BE2C (cell line): ENCODE measurements at regions not wholly inside any gene's neighbourhood (a gene's known extent, or its start where the extent isn't known, plus 50 kb on each side); places are given as distances from the start of the nearest gene placed in this dataset.
A peak's percentile ranks its signal among the peaks of the same experiment; 100 is the strongest.

Experiments used
- DNase-seq: peaks from one replicate; pipeline ENCODE4 v3.0.0-alpha.2; 2020
- H3K27me3 ChIP-seq: fragments of 250-450 bp; sonication (Bioruptor Pico); 2 replicates; pipeline ENCODE4 v1.5.1; 2020; ENCODE audit warnings: mild to moderate bottlenecking
- H3K36me3 ChIP-seq: fragments of 250-450 bp; sonication (Bioruptor Pico); 2 replicates; pipeline ENCODE4 v1.5.1; 2020; ENCODE audit warnings: mild to moderate bottlenecking
- H3K4me1 ChIP-seq: fragments of 250-450 bp; sonication (Bioruptor Pico); 2 replicates; pipeline ENCODE4 v1.5.1; 2020
- H3K4me3 ChIP-seq: 2 replicates; pipeline ENCODE4 v1.5.1; 2011; ENCODE audit warnings: low read depth, low read length
- H3K9me3 ChIP-seq: fragments of 250-450 bp; sonication (Bioruptor Pico); 2 replicates; pipeline ENCODE4 v1.5.1; 2020
- CTCF ChIP-seq: IDR thresholded peaks from 2 replicates; pipeline ENCODE4 v1.5.1; 2012; ENCODE audit warnings: mild to moderate bottlenecking, low read depth, low read length

GRCh38 chr9:7597716-7598115 lies 201.9 kb downstream of the DMAC1 start:
- no peaks in the 10 kb centered on the region for H3K36me3 ChIP-seq
- TF ChIP-seq CTCF, result no peak
- H3K4me3 ChIP-seq, result no peak overlapping the region
- no peak for DNase-seq
- no peaks in the 10 kb centered on the region for H3K27me3 ChIP-seq
- H3K4me1 ChIP-seq, result no peaks in the 10 kb centered on the region
- H3K9me3 ChIP-seq, result no peaks in the 10 kb centered on the region

- DNase-seq, result no peak
- H3K9me3 ChIP-seq, result no peaks in the 10 kb centered on the region
- no peaks in the 10 kb centered on the region for H3K36me3 ChIP-seq
- no peak overlapping the region for H3K4me3 ChIP-seq
- H3K4me1 ChIP-seq, result no peaks in the 10 kb centered on the region
- TF ChIP-seq CTCF, result 0 out of 2 replicates have a peak, but pooled peaks have one; percentile 14
- no peaks in the 10 kb centered on the region for H3K27me3 ChIP-seq
Observed at GRCh38 chr9:7592321-7593316, 207.0 kb downstream of the DMAC1 start.

GRCh38 chr9:7591501-7591900 lies 208.1 kb downstream of the DMAC1 start:
- Histone ChIP-seq H3K4me1 (no peaks in the 10 kb centered on the region), H3K4me3 (no peak overlapping the region), H3K9me3 (no peaks in the 10 kb centered on the region), H3K27me3 (no peaks in the 10 kb centered on the region), H3K36me3 (no peaks in the 10 kb centered on the region)
- TF ChIP-seq CTCF, result no peak
- DNase-seq, result no peak

GRCh38 chr9:7580568-7580967 lies 219.0 kb downstream of the DMAC1 start:
- Histone ChIP-seq H3K27me3 (no peaks in the 10 kb centered on the region), H3K36me3 (no peaks in the 10 kb centered on the region), H3K9me3 (no peaks in the 10 kb centered on the region), H3K4me1 (no peaks in the 10 kb centered on the region), H3K4me3 (no peak overlapping the region)
- DNase-seq, result no peak
- TF ChIP-seq CTCF, result no peak

GRCh38 chr9:7579351-7579750 lies 220.2 kb downstream of the DMAC1 start:
- TF ChIP-seq CTCF, result no peak
- Histone ChIP-seq H3K4me3 (no peak overlapping the region), H3K4me1 (no peaks in the 10 kb centered on the region), H3K36me3 (no peaks in the 10 kb centered on the region), H3K27me3 (no peaks in the 10 kb centered on the region), H3K9me3 (no peaks in the 10 kb centered on the region)
- no peak for DNase-seq

- Histone ChIP-seq H3K4me3 (no peak overlapping the region), H3K36me3 (no peaks in the 10 kb centered on the region), H3K27me3 (no peaks in the 10 kb centered on the region), H3K9me3 (no peaks in the 10 kb centered on the region), H3K4me1 (no peaks in the 10 kb centered on the region)
- DNase-seq, result no peak
- TF ChIP-seq CTCF, result no peak
Observed at GRCh38 chr9:7578951-7579350, 220.6 kb downstream of the DMAC1 start.
